Osteocyte (in vitro differentiated cells): ENCODE measurements at regions not wholly inside any gene's neighbourhood (a gene's known extent, or its start where the extent isn't known, plus 50 kb on each side); places are given as distances from the start of the nearest gene placed in this dataset.
"Not testable (repeated sequence)": the region's sequence is repeated elsewhere in the genome, so short reads cannot be mapped to it uniquely, and the experiment has no call there.

Experiments used
- DNase-seq: peaks from one replicate; pipeline ENCODE4 v3.0.0; 2021; ENCODE audit warnings: mixed read lengths; ENCODE audit not compliant: unreplicated experiment; ENCODE audit errors: extremely low spot score
- H3K27ac Mint-ChIP-seq: one replicate; pipeline ENCODE4 v1.8.0; 2021; ENCODE audit warnings: mild to moderate bottlenecking, mixed read lengths; ENCODE audit not compliant: unreplicated experiment
- H3K27me3 Mint-ChIP-seq: one replicate; pipeline ENCODE4 v1.8.0; 2021; ENCODE audit warnings: mixed read lengths; ENCODE audit not compliant: unreplicated experiment
- H3K36me3 Mint-ChIP-seq: one replicate; pipeline ENCODE4 v1.8.0; 2021; ENCODE audit warnings: mixed read lengths; ENCODE audit not compliant: unreplicated experiment
- H3K4me1 Mint-ChIP-seq: one replicate; pipeline ENCODE4 v1.8.0; 2021; ENCODE audit warnings: mixed read lengths; ENCODE audit not compliant: unreplicated experiment
- H3K4me3 Mint-ChIP-seq: one replicate; pipeline ENCODE4 v1.8.0; 2021; ENCODE audit warnings: mild to moderate bottlenecking, moderate library complexity, mixed read lengths; ENCODE audit not compliant: unreplicated experiment
- H3K9me3 Mint-ChIP-seq: one replicate; pipeline ENCODE4 v1.8.0; 2021; ENCODE audit warnings: mixed read lengths; ENCODE audit not compliant: unreplicated experiment
- CTCF ChIP-seq: fragments of 200-600 bp; sonication (generic); IDR thresholded peaks from 2 replicates; pipeline ENCODE4 v1.5.0; 2021; ENCODE audit warnings: antibody characterized with exemption, mild to moderate bottlenecking, moderate library complexity

- H3K27ac Mint-ChIP-seq: no peak overlapping the region
- TF ChIP-seq CTCF: no peak
- H3K4me3 Mint-ChIP-seq: no peak overlapping the region
- no peaks in the 10 kb centered on the region for H3K9me3 Mint-ChIP-seq
- no peaks in the 10 kb centered on the region for H3K4me1 Mint-ChIP-seq
- H3K36me3 Mint-ChIP-seq: no peaks in the 10 kb centered on the region
- no peak for DNase-seq
- no peaks in the 10 kb centered on the region for H3K27me3 Mint-ChIP-seq
Measured at GRCh38 chr4:174012135-174012885, 271.2 kb downstream of the FBXO8 start.

GRCh38 chr4:174010547-174010946 lies 272.9 kb downstream of the FBXO8 start:
- no peaks in the 10 kb centered on the region for H3K36me3 Mint-ChIP-seq
- H3K27ac Mint-ChIP-seq: no peak overlapping the region

GRCh38 chr4:174009686-174010451 lies 273.6 kb downstream of the FBXO8 start:
- DNase-seq: no peak
- no peak overlapping the region for H3K27ac Mint-ChIP-seq
- no peaks in the 10 kb centered on the region for H3K9me3 Mint-ChIP-seq
- no peaks in the 10 kb centered on the region for H3K36me3 Mint-ChIP-seq
- H3K27me3 Mint-ChIP-seq: no peaks in the 10 kb centered on the region
- no peaks in the 10 kb centered on the region for H3K4me1 Mint-ChIP-seq
- H3K4me3 Mint-ChIP-seq: no peak overlapping the region
- no peak for TF ChIP-seq CTCF

More at GRCh38 chr4:174010547-174010946, 272.9 kb downstream of the FBXO8 start:
- DNase-seq: no peak
- Mint-ChIP-seq H3K4me3 (no peak overlapping the region), H3K4me1 (no peaks in the 10 kb centered on the region), H3K9me3 (no peaks in the 10 kb centered on the region), H3K27me3 (no peaks in the 10 kb centered on the region)
- no peak for TF ChIP-seq CTCF

GRCh38 chr4:174005422-174005821 lies 278.0 kb downstream of the FBXO8 start:
- TF ChIP-seq CTCF: no peak
- H3K36me3 Mint-ChIP-seq: no peaks in the 10 kb centered on the region
- no peaks in the 10 kb centered on the region for H3K27me3 Mint-ChIP-seq
- H3K4me3 Mint-ChIP-seq: no peak overlapping the region
- no peaks in the 10 kb centered on the region for H3K9me3 Mint-ChIP-seq
- H3K4me1 Mint-ChIP-seq: no peaks in the 10 kb centered on the region
- H3K27ac Mint-ChIP-seq: no peak overlapping the region
- DNase-seq: no peak

- no peak for TF ChIP-seq CTCF
- Mint-ChIP-seq H3K9me3 (no peaks in the 10 kb centered on the region), H3K27me3 (no peaks in the 10 kb centered on the region), H3K27ac (no peak overlapping the region), H3K36me3 (no peaks in the 10 kb centered on the region), H3K4me3 (no peak overlapping the region), H3K4me1 (no peaks in the 10 kb centered on the region)
- no peak for DNase-seq
Measured at GRCh38 chr4:173998471-173999144, 284.9 kb downstream of the FBXO8 start.

GRCh38 chr4:173995779-173996178 lies 287.7 kb downstream of the FBXO8 start:
- not testable (repeated sequence) for H3K36me3 Mint-ChIP-seq, H3K4me1 Mint-ChIP-seq, DNase-seq, H3K27me3 Mint-ChIP-seq, H3K4me3 Mint-ChIP-seq, H3K9me3 Mint-ChIP-seq, H3K27ac Mint-ChIP-seq
